PC-9 (cell line): ENCODE measurements at regions not wholly inside any gene's neighbourhood (a gene's known extent, or its start where the extent isn't known, plus 50 kb on each side); places are given as distances from the start of the nearest gene placed in this dataset.
"Not testable (repeated sequence)": the region's sequence is repeated elsewhere in the genome, so short reads cannot be mapped to it uniquely, and the experiment has no call there.

ENCODE experiments used
- BruUV-seq: library from RNA; stranded (reverse); fragments of 400-500 nt; replicated peaks from 2 replicates; lab custom pipeline; 2021; lab: Mats Ljungman, UMichigan
- CTCF ChIA-PET: fragments of 300-600 bp; sonication (Branson Sonifier 250); formaldehyde crosslinking; loops from one replicate; lab custom pipeline; 2022; ENCODE audit warnings: antibody characterized with exemption; lab: Charles Lee
- POLR2A ChIA-PET: fragments of 300-600 bp; sonication (Branson Sonifier 250); formaldehyde crosslinking; loops from one replicate; lab custom pipeline; 2022; ENCODE audit warnings: antibody characterized with exemption; ENCODE audit not compliant: unreplicated experiment; lab: Charles Lee
- DNase-seq, 2 experiments: peaks; one replicate each; pipeline versions ENCODE4 v3.0.0 to v3.0.0-alpha.2; 2015 to 2022; ENCODE audit warnings: mixed read lengths in 1 of 2
- H2AFZ ChIP-seq: fragments of 200-600 bp; sonication (generic); 2 replicates; pipeline ENCODE4 v1.8.1; 2017; ENCODE audit warnings: antibody characterized with exemption
- H3F3A ChIP-seq: fragments of 200-600 bp; sonication (generic); 2 replicates; pipeline ENCODE4 v1.8.1; 2017; ENCODE audit warnings: antibody characterized with exemption, mild to moderate bottlenecking, low read depth; ENCODE audit not compliant: insufficient read depth
- H3K27ac ChIP-seq: fragments of 200-600 bp; sonication (generic); 2 replicates; pipeline ENCODE4 v1.6.1; 2016; ENCODE audit warnings: mixed run types
- H3K27me3 ChIP-seq: fragments of 200-600 bp; sonication (generic); 2 replicates; pipeline ENCODE4 v1.6.1; 2016; ENCODE audit warnings: low read depth, mixed run types; ENCODE audit not compliant: insufficient read depth
- H3K36me3 ChIP-seq: fragments of 200-600 bp; sonication (generic); 2 replicates; pipeline ENCODE4 v1.6.1; 2016; ENCODE audit warnings: low read depth, mixed run types
- H3K4me1 ChIP-seq: fragments of 200-600 bp; sonication (generic); replicated peaks from 2 replicates; pipeline ENCODE4 v1.6.1; 2016; ENCODE audit warnings: mixed run types; ENCODE audit not compliant: insufficient read depth
- H3K4me2 ChIP-seq: fragments of 200-600 bp; sonication (generic); 2 replicates; pipeline ENCODE4 v1.6.1; 2017; ENCODE audit warnings: mixed run types
- H3K4me3 ChIP-seq: fragments of 200-600 bp; sonication (generic); 2 replicates; pipeline ENCODE4 v1.6.1; 2016; ENCODE audit warnings: mixed run types
- H3K79me2 ChIP-seq: fragments of 200-600 bp; sonication (generic); 2 replicates; pipeline ENCODE4 v1.6.1; 2017; ENCODE audit warnings: low read depth, mixed run types
- H3K9me2 ChIP-seq: fragments of 200-600 bp; sonication (generic); 2 replicates; pipeline ENCODE4 v1.8.1; 2017; ENCODE audit warnings: mild to moderate bottlenecking; ENCODE audit not compliant: insufficient read depth
- H3K9me3 ChIP-seq: fragments of 200-600 bp; sonication (generic); 2 replicates; pipeline ENCODE4 v1.8.1; 2016; ENCODE audit warnings: low read depth; ENCODE audit not compliant: insufficient read depth
- H4K20me1 ChIP-seq: fragments of 200-600 bp; sonication (generic); 2 replicates; pipeline ENCODE4 v1.8.1; 2017; ENCODE audit not compliant: insufficient read depth
- EZH2 ChIP-seq: fragments of 200-600 bp; sonication (generic); IDR thresholded peaks from 2 replicates; pipeline ENCODE4 v1.8.0; 2017; ENCODE audit warnings: antibody characterized with exemption, low read depth
- intact Hi-C: fragments of 100-400 bp; cut with micrococcal nuclease; formaldehyde crosslinking; loops from one replicate; pipeline ENCODE4 v1.10.0; 2022; ENCODE audit not compliant: unreplicated experiment
- TF ChIP-seq, protein P1 (sequence below): fragments of 200-600 bp; sonication (generic); conservative IDR thresholded peaks from 2 replicates; pipeline ENCODE4 v1.6.1; 2017; ENCODE audit warnings: mixed run types, antibody characterized with exemption, mild to moderate bottlenecking, moderate library complexity

GRCh38 chr6:19929312-19929711, 92.1 kb downstream of the ID4 start:
- Histone ChIP-seq H4K20me1 (no peaks in the 10 kb centered on the region), H3K27me3 (0 out of 2 replicates have a peak, but pooled peaks cover 5% of the 10 kb centered on the region), H3K4me2 (no peak overlapping the region), H3K9me2 (no peaks in the 10 kb centered on the region; the same call in 1 of the 2 replicates), H3K4me3 (no peak overlapping the region), H3K36me3 (no peaks in the 10 kb centered on the region), H3K4me1 (no peaks in the 10 kb centered on the region), H3K27ac (no peak overlapping the region), H3K9me3 (no peaks in the 10 kb centered on the region), H3F3A (no peaks in the 10 kb centered on the region), H2AFZ (no peak overlapping the region), H3K79me2 (no peaks in the 10 kb centered on the region)
- no TSS peak for BruUV-seq
- intact Hi-C loops: no loop called here
- DNase-seq: no peak
- no peak for TF ChIP-seq EZH2
- TF ChIP-seq, protein P1, sequence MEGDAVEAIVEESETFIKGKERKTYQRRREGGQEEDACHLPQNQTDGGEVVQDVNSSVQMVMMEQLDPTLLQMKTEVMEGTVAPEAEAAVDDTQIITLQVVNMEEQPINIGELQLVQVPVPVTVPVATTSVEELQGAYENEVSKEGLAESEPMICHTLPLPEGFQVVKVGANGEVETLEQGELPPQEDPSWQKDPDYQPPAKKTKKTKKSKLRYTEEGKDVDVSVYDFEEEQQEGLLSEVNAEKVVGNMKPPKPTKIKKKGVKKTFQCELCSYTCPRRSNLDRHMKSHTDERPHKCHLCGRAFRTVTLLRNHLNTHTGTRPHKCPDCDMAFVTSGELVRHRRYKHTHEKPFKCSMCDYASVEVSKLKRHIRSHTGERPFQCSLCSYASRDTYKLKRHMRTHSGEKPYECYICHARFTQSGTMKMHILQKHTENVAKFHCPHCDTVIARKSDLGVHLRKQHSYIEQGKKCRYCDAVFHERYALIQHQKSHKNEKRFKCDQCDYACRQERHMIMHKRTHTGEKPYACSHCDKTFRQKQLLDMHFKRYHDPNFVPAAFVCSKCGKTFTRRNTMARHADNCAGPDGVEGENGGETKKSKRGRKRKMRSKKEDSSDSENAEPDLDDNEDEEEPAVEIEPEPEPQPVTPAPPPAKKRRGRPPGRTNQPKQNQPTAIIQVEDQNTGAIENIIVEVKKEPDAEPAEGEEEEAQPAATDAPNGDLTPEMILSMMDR: no peak
- ChIA-PET POLR2A (no interaction called here), CTCF (no interaction called here)

DNA sequence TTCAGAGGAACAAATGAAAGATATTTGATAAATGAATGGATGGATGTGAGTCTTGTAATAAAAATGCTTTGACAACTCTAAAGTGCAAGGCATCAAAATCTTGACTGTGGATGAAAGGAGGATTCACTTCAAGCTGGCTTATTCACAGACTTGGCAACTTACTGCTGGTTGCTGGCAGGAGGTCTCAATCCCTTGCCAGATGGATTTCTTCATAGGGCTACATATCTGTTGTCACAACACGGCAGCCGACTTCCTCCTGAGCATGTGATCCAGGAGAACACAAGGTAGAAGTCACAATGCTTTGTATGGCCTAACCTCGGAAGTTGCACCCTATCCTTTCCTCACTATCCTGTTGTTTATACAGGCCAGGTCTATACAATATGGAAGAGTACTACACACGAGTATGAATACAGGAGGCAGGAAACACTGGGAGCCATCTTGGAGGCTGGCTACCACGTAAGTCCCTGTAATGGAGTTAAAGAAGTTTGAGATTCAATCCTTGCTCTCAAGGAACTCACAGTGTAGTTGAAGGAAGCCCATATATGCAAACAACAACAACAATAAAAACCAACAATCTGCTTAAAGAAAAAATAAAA, 97.9 kb downstream of the ID4 start:
- intact Hi-C loops: no loop called here
- CTCF ChIA-PET: no interaction called here
- H3K79me2 ChIP-seq: no peaks in the 10 kb centered on the region
- no peak for DNase-seq
- BruUV-seq: no TSS peak
- no peak for TF ChIP-seq EZH2
- TF ChIP-seq, protein P1: no peak
- no peak overlapping the region for H3K27ac ChIP-seq
- H2AFZ ChIP-seq: no peak overlapping the region
- H3K9me2 ChIP-seq: no peaks in the 10 kb centered on the region; the same call in 1 of the 2 replicates
- no peaks in the 10 kb centered on the region for H4K20me1 ChIP-seq
- no peaks in the 10 kb centered on the region for H3F3A ChIP-seq
- no peaks in the 10 kb centered on the region for H3K27me3 ChIP-seq
- no peaks in the 10 kb centered on the region for H3K9me3 ChIP-seq
- H3K4me1 ChIP-seq: no peaks in the 10 kb centered on the region
- no peak overlapping the region for H3K4me3 ChIP-seq
- H3K36me3 ChIP-seq: no peaks in the 10 kb centered on the region
- no peak overlapping the region for H3K4me2 ChIP-seq
- POLR2A ChIA-PET: no interaction called here

- H3K9me2 ChIP-seq, H3K79me2 ChIP-seq, H3K27ac ChIP-seq, H3K27me3 ChIP-seq, H4K20me1 ChIP-seq, CTCF ChIA-PET, H3K4me3 ChIP-seq, H3K9me3 ChIP-seq, H3K4me2 ChIP-seq, DNase-seq, H3F3A ChIP-seq, H3K36me3 ChIP-seq, H3K4me1 ChIP-seq, H2AFZ ChIP-seq, POLR2A ChIA-PET, intact Hi-C loops, BruUV-seq: not testable (repeated sequence)
Measured at GRCh38 chr6:19939321-19939720, 102.2 kb downstream of the ID4 start.

GRCh38 chr6:19939926-19940325, 102.8 kb downstream of the ID4 start:
- POLR2A ChIA-PET, BruUV-seq: not testable (repeated sequence)

More at GRCh38 chr6:19939926-19940325, 102.8 kb downstream of the ID4 start:
- H3K27me3 ChIP-seq, H3K36me3 ChIP-seq, H3K9me3 ChIP-seq, H4K20me1 ChIP-seq, H3K4me1 ChIP-seq, H2AFZ ChIP-seq, H3K27ac ChIP-seq, H3K9me2 ChIP-seq, H3F3A ChIP-seq, DNase-seq, intact Hi-C loops, H3K4me2 ChIP-seq, H3K79me2 ChIP-seq, H3K4me3 ChIP-seq, CTCF ChIA-PET: not testable (repeated sequence)
